K562 (cell line): ENCODE measurements at regions not wholly inside any gene's neighbourhood (a gene's known extent, or its start where the extent isn't known, plus 50 kb on each side); places are given as distances from the start of the nearest gene placed in this dataset.
"Not testable (repeated sequence)": the region's sequence is repeated elsewhere in the genome, so short reads cannot be mapped to it uniquely, and the experiment has no call there.

Experiments
- PCBP1 ChIP-seq: fragments of 200-400 bp; formaldehyde crosslinking; IDR thresholded peaks from 2 replicates; pipeline ENCODE4 v1.6.1; 2018; ENCODE audit warnings: mild to moderate bottlenecking, low read depth, low read length; ENCODE audit not compliant: poor library complexity, severe bottlenecking
- TEAD2 ChIP-seq: fragments of 450-650 bp; IDR thresholded peaks from 2 replicates; pipeline ENCODE4 v1.6.1; 2016; ENCODE audit warnings: missing genetic modification characterization, control low read depth, missing compliant biosample characterization
- YY1 ChIP-seq, 3 experiments: IDR thresholded peaks; 2 replicates each; pipeline ENCODE4 v1.6.1; 2011; ENCODE audit warnings: low read length in 2 of 3, mild to moderate bottlenecking in 2 of 3, moderate library complexity in 2 of 3, borderline replicate concordance in 1 of 3, control low read depth in 1 of 3, low read depth in 1 of 3; ENCODE audit not compliant: insufficient read depth in 3 of 3, insufficient replicate concordance in 2 of 3, control insufficient read depth in 1 of 3, insufficient read length in 1 of 3; ENCODE audit errors: extremely low read depth in 1 of 3
- ZNF23 ChIP-seq: fragments of 250-450 bp; sonication (Bioruptor Pico); IDR thresholded peaks from 2 replicates; pipeline ENCODE4 v1.4.0; 2020; ENCODE audit warnings: mild to moderate bottlenecking

DNA sequence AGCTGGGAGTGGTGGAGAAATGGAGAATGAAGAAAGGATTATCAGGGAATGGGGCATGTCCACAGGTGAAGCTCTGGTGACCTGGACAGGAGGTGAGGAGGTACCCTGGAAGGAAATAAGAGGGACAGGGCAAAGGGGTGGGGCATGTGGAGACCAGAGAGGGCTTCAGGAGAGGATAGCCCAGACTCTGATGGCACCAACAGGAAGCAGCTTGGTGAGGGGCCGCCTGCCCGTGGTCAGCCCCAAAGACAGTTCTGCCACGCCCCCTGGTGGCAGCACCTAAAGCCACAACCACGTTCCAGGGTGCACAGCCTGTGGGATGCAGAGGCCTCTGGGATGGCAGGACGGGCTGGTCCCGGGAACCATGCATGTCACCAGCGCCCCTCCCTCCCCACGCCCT lies 5406.9 kb upstream of the TPTE start:
- not testable (repeated sequence) for TF ChIP-seq YY1 (IDR thresholded peaks at IDR 0.05; ENCODE audit: borderline replicate concordance in 1 of 3, control insufficient read depth in 1 of 3, extremely low read depth in 1 of 3, insufficient read depth in 3 of 3, insufficient read length in 1 of 3, insufficient replicate concordance in 2 of 3, low read depth in 1 of 3, low read length in 2 of 3); PCBP1; ZNF23 (CRISPR knock-in tag); TEAD2
